NT2/D1 (cell line): ENCODE measurements at regions not wholly inside any gene's neighbourhood (a gene's known extent, or its start where the extent isn't known, plus 50 kb on each side); places are given as distances from the start of the nearest gene placed in this dataset.

ENCODE experiments used
- YY1 ChIP-seq: IDR thresholded peaks from 2 replicates; pipeline ENCODE4 v1.6.1; 2011; ENCODE audit not compliant: insufficient read length, insufficient read depth
- ZNF274 ChIP-seq: IDR thresholded peaks from 2 replicates; pipeline ENCODE4 v1.6.1; 2011; ENCODE audit warnings: mild to moderate bottlenecking, low read depth, low read length

- TF ChIP-seq ZNF274: no peak
- TF ChIP-seq YY1: no peak
Measured at GRCh38 chr22:46066691-46067090, 83.6 kb upstream of the PPARA start.
